GM06990 (cell line): ENCODE measurements at regions not wholly inside any gene's neighbourhood (a gene's known extent, or its start where the extent isn't known, plus 50 kb on each side); places are given as distances from the start of the nearest gene placed in this dataset.

ENCODE experiments used
- DNase-seq: peaks from one replicate; pipeline ENCODE4 v3.0.0-alpha.2; 2011; ENCODE audit not compliant: insufficient read length; ENCODE audit errors: extremely low read depth
- H3K27me3 ChIP-seq: replicated peaks from 2 replicates; pipeline ENCODE4 v1.6.0; 2011; ENCODE audit warnings: low read length; ENCODE audit not compliant: control insufficient read depth, insufficient read depth
- H3K36me3 ChIP-seq: 2 replicates; pipeline ENCODE4 v1.5.1; 2011; ENCODE audit warnings: low read length; ENCODE audit not compliant: control insufficient read depth, insufficient read depth
- H3K4me3 ChIP-seq: replicated peaks from 2 replicates; pipeline ENCODE4 v1.5.1; 2011; ENCODE audit warnings: low read depth, mild to moderate bottlenecking, control low read depth, low read length
- TF ChIP-seq, protein P1 (sequence below): IDR thresholded peaks from 2 replicates; pipeline ENCODE4 v1.5.1; 2011; ENCODE audit warnings: low read length, control low read depth, mild to moderate bottlenecking, inconsistent platforms; ENCODE audit not compliant: insufficient read depth, poor library complexity, severe bottlenecking

DNA sequence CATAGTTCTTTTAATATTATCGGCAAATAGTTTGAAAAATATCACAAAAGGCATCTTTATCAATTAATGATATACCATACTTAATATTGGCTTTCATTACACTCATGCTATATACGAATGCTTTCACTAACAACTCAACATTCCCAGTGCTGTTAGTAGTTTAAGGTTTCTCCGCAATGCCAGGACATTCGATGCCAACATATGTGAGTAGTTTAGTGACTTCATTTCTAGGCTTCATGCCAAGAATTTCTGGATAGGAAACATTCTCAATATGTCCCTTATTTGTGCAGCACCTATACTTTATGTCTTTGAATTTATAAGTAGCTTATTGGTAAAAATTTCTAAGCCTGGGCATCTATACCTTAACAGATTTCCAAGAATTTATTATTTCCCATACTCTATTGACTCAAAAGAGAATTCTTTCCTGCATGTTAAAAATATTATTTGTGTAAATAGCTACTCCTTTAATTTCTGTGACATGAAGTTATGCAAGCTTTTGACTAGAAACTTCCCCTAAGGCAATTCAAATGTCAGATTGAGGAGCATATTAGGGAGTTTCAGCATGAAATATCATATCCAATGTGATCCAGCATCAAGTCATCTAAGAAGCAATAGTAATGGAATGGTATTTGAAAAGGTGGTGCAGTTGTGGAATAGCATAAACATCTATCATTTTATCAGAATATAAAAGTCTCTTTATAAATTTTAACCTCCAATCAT lies 236.0 kb upstream of the STXBP5 start:
- Histone ChIP-seq H3K4me3 (no peak overlapping the region), H3K36me3 (no peaks in the 10 kb centered on the region), H3K27me3 (no peaks in the 10 kb centered on the region)
- TF ChIP-seq, protein P1, sequence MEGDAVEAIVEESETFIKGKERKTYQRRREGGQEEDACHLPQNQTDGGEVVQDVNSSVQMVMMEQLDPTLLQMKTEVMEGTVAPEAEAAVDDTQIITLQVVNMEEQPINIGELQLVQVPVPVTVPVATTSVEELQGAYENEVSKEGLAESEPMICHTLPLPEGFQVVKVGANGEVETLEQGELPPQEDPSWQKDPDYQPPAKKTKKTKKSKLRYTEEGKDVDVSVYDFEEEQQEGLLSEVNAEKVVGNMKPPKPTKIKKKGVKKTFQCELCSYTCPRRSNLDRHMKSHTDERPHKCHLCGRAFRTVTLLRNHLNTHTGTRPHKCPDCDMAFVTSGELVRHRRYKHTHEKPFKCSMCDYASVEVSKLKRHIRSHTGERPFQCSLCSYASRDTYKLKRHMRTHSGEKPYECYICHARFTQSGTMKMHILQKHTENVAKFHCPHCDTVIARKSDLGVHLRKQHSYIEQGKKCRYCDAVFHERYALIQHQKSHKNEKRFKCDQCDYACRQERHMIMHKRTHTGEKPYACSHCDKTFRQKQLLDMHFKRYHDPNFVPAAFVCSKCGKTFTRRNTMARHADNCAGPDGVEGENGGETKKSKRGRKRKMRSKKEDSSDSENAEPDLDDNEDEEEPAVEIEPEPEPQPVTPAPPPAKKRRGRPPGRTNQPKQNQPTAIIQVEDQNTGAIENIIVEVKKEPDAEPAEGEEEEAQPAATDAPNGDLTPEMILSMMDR = no peak
- no peak for DNase-seq

DNA sequence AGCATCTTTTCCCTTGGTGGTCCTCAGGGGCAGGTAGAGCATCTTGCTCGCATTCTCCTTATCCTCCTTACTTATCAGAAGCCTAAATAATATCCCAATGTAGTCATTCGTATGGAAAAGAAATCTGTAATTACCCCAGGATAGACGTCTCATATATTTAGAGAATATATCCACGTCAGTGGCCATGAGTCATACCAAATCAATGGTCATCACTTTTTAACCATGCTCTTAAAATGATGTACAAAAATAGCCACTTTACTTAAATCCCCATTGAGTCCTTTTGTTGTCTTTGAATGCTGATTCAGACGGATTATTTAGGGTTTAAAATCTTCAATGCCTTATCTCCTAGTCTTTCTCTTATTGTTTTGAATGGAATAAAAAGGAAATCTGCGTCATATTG lies 231.7 kb upstream of the STXBP5 start:
- TF ChIP-seq, protein P1 = no peak
- Histone ChIP-seq H3K4me3 (no peak overlapping the region), H3K36me3 (no peaks in the 10 kb centered on the region), H3K27me3 (no peaks in the 10 kb centered on the region)
- DNase-seq = no peak

DNA sequence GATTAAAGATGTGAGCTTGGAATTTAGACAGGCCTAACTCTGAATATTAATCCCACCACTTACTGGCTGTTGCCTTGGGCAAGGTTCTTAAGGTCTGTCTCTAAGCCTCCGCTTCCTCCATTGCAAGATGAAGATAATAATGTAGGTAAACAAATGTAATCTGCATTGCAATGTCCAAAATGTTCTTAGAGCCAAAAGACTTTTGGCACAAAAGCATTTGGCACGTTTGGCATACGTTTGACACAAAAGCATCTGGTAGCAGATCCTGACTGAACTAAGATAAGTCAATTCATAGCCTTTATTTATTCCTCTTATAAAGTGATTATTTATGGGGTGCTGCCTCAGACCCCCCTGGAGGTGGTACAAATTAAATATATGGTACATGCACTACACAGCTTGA lies 229.9 kb upstream of the STXBP5 start:
- no peak for DNase-seq
- H3K4me3 ChIP-seq = no peak overlapping the region
- TF ChIP-seq, protein P1 = no peak
- H3K36me3 ChIP-seq = no peaks in the 10 kb centered on the region
- H3K27me3 ChIP-seq = no peaks in the 10 kb centered on the region

DNA sequence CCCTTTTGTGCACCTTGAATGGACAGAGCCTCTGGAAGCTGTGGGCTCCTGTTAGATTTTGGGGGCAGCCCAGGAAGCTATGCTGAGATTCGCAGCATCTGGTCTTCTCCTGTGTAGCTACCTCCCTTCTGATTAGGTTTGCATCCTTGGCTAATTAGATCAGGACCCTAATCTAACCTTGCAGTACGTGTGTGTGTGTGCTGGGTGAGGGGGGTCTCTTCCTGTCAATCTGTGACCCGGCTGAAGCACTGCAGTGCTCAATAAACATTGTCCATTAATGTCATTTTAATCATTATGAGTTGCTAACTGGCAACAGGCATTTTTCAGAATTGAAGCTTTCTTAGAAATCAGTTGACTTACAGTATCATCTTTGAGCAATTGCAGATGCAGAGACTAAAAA lies 229.1 kb upstream of the STXBP5 start:
- H3K27me3 ChIP-seq = no peaks in the 10 kb centered on the region
- TF ChIP-seq, protein P1 = no peak
- no peak for DNase-seq
- no peak overlapping the region for H3K4me3 ChIP-seq
- no peaks in the 10 kb centered on the region for H3K36me3 ChIP-seq

DNA sequence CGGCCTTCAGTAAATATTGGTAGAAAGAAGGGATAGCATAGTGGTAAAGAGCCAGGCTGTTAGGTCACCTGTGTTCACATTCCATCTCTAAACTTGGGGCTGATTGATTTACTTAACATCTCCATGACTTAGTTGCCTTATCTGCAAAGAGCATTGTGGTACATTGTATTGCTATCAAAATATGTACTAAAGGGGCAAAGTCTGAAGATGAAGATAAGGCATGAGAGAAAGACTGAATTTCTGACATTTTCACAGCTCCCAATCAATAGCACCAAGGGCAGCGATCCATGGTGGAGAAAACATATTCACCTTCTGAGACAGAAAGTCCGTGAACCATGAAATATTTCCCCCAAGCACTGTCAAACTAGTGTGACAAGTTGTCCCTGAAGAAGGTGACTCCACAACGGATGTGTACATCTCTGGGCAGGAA lies 223.3 kb upstream of the STXBP5 start:
- TF ChIP-seq, protein P1 = no peak
- Histone ChIP-seq H3K27me3 (no peaks in the 10 kb centered on the region), H3K36me3 (no peaks in the 10 kb centered on the region), H3K4me3 (no peak overlapping the region)
- no peak for DNase-seq

DNA sequence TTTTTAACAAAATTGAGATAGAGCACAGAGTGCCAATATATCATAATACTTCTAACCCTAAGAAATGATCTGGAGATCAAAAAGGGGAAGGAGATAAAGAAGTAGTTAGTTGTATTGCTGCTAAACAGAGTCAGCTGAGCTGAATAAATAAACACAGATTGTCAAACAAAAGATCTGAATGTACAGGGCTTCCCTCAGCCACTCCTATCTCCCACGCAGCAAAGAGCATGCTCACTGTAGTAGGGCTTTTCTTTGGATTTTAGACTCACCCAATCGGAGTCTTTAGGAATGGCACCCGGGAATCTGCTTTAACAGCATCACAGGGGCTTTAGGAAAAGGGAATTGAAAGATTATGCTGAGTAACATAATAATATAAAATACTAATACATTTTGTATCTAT lies 222.2 kb upstream of the STXBP5 start:
- Histone ChIP-seq H3K36me3 (no peaks in the 10 kb centered on the region), H3K27me3 (no peaks in the 10 kb centered on the region), H3K4me3 (no peak overlapping the region)
- TF ChIP-seq, protein P1 = no peak
- no peak for DNase-seq
